HG02973 (cell line): ENCODE measurements at regions not wholly inside any gene's neighbourhood (a gene's known extent, or its start where the extent isn't known, plus 50 kb on each side); places are given as distances from the start of the nearest gene placed in this dataset.

Experiments
- ATAC-seq: cut with Tn5 transposase; IDR thresholded peaks from one replicate; pipeline ENCODE4 v1.9.1; 2021; ENCODE audit warnings: moderate library complexity; ENCODE audit not compliant: unreplicated experiment

- ATAC-seq = no peak
Measured at GRCh38 chr20:6884114-6884513, 116.6 kb downstream of the BMP2 start.

- no peak for ATAC-seq
Measured at GRCh38 chr20:6886065-6886729, 118.7 kb downstream of the BMP2 start.

DNA sequence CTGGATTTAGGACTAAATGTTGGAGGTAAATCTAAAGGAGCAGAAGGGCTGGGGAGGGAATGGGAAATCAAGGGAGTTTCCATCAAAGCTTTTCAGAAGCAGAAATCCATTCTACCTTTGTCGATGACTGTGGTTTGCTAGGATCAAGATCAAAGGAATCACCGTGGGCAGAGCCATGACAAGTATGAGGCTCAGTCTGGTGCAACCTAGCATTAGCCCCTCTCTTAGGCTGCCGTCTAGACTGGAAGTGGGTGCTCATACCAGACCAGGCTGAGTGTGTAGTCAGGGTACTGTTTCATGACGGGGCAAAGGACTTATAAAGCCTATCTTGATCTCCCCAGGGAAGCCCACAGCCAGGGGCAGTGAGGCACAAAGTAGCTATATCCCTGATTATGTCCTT is 120.5 kb downstream of the BMP2 start:
- no peak for ATAC-seq

DNA sequence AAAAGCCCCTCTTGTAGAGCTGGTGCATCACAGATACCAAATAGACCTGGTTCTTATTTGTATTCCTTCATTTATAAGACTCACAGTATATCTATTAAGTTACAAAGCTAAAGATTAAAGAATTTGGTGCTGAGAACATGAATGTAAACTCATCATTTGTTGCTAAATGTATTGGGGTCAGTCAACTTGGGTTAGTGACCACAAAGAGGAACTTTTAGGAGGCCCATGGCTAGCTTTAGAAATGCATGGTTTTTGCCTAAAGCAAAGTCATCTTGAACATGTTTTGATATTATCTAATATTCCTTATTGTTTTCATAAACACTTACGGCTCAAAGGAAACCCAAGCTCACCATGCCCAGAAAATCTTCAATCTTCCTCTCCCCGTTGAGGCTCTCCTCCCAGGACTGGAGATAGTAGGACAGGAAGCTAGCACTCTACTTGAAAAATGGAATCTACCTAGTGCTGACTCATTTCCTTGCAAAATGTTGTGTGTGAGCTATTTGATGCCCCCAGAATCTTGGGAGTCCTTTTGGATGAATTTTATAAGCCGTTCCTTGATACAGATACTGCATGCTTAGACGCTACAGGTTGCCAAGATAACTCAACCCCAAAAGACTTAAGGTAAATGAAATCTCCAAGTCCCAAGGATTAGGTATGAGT is 121.4 kb downstream of the BMP2 start:
- ATAC-seq = no peak

DNA sequence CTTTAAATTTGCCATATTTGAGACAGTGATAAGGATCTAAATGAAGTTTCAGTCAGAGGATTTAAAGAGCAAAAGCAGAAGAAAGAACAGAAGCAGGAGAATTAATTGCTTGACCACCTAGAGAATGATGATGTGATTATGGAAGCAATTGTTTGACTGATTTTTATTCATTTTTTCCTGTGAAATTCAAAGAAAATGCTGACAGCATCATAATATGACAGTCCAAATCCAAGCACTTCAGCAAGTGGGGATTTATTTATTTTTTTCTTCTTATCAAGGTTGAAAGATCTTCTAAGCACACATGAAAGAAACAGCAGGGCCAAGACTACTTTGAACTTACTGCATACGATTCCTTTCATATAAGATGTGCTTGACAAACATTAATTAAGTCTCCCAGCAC is 125.2 kb downstream of the BMP2 start:
- ATAC-seq = no peak

DNA sequence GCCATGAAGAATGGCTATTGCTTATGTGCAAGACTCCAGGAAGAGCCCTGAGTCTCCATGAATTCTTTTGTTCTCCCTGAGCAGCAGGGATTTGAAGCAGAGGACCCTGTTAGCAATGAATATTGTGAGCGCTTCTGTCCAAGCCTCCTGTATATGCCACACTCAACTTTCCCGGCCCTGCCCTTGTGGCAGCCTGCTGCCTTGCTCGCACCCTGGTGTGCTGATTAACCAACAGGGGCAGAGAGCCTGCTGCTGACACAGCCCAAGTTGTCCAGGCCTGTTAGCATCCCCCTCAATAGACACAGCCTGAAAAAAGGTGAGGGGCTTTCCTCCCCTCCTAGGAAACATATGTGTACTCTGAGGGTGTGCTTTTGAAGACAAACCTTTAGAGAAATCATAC is 131.4 kb downstream of the BMP2 start:
- no peak for ATAC-seq

- ATAC-seq = no peak
Measured at GRCh38 chr20:6906871-6907270, 139.4 kb downstream of the BMP2 start.

DNA sequence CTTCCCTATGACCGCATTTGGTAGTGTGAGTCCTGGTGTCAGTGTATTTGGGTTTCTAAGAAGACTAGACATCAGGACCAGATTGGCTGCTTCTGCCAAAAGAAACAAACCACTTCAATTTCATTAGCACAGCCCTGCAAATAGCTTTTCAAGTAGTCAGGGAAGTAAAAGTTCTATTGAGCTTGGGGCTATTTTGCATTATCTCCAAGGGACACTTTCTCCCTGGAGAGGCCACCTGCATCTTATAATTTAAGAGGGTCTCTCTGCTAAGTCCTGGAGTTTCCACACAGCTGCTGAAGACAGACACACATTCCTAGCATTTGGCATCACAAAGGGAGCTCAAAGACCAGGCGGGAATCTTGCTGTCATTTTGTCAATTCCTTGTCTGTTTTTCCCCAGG is 141.2 kb downstream of the BMP2 start:
- no peak for ATAC-seq

DNA sequence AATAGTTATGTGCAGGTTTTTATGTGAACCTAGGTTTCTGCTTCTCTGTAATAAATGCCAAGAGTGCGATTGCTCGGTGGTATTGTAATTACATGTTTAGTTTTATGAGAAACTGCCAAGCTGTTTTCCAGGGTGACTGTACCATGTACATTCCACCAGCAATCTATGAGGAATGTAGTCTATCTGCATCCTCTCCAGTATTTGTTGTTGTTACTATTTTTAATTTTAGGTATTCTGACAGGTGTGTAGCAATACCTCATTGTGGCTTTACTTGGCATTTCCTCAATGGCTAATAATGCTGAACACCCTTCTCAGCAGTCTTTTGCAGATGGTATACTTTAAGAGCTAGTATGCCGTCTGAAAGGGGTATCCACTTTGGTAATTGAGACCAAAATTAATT is 142.1 kb downstream of the BMP2 start:
- ATAC-seq = no peak

- ATAC-seq = no peak
Measured at GRCh38 chr20:6914986-6915385, 147.5 kb downstream of the BMP2 start.

- ATAC-seq = no peak
Measured at GRCh38 chr20:6916938-6917337, 149.5 kb downstream of the BMP2 start.

- no peak for ATAC-seq
Measured at GRCh38 chr20:6919792-6920468, 152.4 kb downstream of the BMP2 start.

DNA sequence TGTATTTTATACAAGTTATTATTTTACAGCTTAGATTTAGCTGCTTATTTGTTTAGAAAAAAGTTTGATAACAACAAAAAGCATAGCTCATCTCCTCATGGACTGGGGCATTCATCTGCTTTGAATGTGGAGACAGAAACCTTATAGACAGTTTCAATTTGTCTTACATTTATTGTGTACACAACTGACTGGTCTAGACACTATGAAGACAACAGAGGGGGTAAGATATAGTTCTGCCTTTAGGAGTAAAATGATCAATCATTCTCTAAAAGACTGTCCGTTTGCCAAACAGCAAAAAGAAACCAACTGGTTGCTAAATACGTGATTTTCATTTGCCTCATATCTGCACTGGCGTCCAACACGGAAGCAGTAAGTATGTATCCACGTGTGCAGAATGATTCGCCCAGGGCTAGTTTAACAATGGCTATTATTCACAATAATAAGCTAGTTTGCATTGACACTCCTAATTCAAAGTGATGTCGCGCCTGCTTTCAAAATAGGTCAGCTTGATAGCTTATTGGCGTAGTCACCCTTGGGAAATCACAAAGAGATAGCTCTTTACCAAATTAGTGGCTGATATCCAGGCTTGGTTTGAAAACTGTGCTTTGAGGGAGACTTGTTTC is 153.6 kb downstream of the BMP2 start:
- no peak for ATAC-seq

DNA sequence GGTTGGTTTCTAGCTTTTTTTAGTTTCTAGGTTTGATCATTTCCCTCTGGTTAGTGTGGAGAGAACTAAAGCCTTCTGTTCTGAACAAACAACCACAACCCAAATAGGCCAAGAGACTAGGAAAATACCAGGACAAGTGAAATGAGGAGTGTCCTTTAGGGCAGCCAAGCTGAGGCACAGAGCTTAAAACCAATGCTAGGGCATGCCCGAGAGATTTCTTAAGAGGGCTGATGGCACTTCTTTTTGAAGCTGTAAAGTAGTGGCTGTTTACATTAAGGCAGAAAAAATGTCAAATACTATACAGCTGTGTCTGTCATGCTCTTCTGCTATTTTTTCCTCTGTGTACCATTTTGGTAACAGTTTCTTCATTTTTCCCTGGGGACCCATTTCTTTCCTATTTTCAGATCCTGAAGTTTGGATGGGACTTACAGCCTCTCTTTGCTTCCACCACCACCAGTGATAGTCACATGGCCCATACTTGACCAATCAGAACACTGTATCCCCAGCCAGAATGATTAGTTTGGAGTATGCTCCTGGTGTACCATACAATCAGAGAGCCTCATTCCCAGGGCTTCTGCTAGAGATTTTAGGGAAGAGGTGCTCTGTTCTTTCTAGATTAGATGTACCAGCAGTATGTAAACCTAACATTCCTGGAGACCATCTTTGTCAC is 154.4 kb downstream of the BMP2 start:
- ATAC-seq = no peak

GRCh38 chr20:6924681-6925080 is 157.2 kb downstream of the BMP2 start:
- ATAC-seq = no peak

DNA sequence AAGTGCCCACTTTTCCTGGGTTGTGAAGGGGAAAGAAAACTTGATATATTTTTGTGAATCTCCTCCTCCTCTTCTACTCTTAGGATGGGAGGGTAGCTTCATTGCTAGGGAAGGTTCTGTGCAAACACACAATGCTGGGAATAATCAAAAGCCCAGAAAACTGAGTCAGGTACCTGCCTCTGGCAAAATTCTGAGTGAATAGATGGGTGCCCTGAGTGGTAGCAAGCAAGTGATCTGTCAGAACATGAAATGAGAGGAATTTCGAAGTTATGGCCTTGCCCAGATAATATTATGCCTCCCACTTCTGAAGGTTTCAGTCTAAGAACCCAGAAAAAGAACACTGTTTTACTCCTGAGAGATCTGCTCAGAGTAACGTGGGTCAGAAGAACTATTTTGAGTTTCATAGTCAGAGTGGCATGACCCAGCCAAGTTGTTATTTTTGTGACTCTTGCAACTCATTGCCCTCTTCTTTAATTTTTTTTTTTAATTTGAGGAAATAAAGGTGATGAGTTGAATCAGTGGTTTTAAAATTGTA is 158.3 kb downstream of the BMP2 start:
- no peak for ATAC-seq

DNA sequence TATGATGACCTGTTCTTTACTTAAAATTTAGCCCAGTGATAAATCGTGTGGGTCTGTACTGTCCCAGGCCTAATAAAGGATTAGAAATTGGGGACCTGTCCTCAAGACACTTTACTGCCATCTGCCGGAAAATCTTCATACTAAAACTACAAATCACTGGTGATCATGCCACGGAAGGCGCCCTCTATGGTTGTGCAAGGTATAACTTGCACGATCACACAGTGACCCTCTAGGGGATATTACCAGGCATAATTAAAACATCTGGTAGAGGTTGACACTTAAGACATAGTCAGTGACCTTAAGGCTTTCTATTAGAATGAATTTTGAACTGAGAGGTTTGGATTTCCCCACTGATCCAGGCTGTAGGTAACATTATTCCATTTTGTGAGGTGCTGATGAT is 172.6 kb downstream of the BMP2 start:
- ATAC-seq = no peak

DNA sequence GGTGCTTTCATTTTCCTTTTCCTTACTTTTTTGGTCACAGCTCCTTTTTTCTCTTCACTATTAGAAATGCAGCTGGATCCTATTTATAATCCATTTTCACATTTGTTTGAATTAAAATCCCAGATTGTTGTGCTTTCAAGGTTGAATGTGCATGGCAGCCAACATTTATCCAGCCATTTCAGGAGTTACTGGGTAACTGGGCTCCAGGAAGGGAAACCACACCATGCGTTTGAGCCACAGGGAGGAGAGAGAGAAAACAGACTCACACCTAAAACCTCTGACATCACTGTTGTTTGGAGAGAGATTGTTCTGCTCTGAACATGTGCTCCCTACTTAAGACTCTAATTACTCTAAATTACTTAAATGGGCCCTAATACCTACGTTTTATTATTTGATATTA is 173.4 kb downstream of the BMP2 start:
- no peak for ATAC-seq

DNA sequence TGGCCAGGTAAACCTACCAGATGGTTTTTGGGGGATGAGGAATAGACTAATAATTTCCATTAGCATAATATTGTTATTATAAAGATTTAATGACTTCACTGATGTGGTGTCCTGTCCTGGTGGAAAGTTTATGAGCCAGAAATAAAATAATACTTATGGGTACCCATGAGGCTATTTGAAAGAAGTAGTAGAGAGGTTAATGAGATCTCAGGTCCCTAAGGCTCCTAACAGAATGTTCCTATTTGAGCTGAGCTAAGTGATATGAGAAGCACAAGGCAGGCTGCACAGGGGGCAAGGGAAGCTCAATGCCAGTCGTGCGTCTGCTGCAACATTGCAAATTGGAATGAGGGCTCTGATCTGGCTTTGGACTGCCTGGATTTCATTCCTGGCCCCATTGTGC is 174.1 kb downstream of the BMP2 start:
- ATAC-seq = no peak

GRCh38 chr20:6942266-6942665 is 174.8 kb downstream of the BMP2 start:
- no peak for ATAC-seq

- ATAC-seq = no peak
Measured at GRCh38 chr20:6944292-6944691, 176.8 kb downstream of the BMP2 start.
